Suppressor macrophage treated with lipopolysaccharide for 1 hour (primary cell): ENCODE measurements at regions not wholly inside any gene's neighbourhood (a gene's known extent, or its start where the extent isn't known, plus 50 kb on each side); places are given as distances from the start of the nearest gene placed in this dataset.

Source experiments
- DNase-seq, 3 donors: peaks; one replicate each; pipeline ENCODE4 v3.0.0-alpha.2; 2020 to 2022

DNA sequence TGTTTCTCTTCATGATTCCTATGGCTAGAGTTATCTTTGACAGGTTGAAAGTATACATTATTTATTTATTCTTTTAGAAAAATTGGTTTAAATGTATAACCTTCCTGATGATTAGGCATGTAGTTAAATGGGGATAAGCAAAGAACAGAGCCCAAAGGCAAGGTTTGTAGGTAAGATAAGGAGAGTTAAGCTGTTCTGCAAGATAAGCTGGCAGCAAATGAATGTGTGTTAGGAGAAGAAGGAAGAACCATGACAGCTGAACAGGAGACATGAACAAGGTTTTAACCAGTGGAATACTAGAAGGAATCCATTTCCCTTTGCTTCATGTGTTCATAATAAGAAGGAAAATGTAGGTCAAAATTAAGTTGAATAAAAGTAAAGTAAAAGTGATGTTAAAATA, 1330.1 kb upstream of the USP15 start:
- DNase-seq = no peak

DNA sequence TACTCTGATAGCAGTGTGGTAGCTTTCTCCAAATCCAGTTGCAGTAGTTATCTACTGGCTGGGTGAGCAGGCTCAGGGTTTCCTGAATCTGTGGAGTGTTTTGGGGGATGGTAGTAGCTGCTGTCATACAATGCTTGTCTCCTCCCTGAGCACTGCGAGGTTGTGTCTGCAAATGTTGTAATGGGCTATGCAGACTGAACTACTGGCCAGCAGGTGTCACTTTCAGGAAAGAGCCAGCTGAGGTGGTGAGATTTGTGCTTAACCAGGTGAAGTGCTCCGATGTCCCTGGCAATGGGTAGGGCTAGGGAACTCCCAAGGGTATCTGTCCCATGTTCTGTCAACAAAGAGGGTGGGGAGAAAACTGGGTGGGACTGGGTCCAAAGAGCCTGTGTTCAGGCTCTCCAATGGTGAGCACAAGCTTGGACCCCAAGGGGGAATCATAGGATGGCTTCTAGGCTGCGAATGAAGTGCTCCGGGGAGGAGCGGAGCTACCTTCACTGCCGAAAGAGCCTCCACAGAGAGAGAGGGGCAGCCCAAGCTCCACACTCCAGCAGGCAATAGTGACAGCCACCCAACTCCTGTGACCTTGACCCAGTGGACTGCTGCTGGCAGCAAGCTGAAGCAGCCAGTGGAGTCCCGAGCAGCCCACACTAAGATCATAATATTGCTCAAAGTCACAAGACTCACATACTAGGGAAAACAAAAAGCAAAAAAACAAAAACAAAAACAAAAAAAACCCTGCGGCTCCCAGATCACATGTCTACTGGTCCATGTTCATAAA, 1324.0 kb upstream of the USP15 start:
- DNase-seq = no peak

DNA sequence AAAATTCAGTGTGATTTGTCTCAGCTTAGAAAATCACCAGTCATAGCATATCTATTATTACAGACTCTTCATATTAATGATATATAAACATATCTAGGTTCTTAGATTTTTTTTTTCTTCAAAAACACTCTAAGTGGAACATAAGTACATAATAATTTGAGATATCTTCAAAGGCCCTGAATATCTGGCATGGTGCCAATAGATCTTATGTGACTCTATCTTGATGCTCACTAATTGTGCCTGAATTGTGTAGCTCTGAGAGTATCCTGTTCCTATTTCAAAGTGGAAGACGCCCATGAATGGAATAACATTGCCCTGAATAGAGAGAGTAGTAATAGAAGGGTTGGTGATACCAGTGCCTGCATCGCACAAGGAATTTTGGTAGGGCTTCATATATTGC, 1312.7 kb upstream of the USP15 start:
- peak in 1 of 3 donors; percentile 0 for DNase-seq

DNA sequence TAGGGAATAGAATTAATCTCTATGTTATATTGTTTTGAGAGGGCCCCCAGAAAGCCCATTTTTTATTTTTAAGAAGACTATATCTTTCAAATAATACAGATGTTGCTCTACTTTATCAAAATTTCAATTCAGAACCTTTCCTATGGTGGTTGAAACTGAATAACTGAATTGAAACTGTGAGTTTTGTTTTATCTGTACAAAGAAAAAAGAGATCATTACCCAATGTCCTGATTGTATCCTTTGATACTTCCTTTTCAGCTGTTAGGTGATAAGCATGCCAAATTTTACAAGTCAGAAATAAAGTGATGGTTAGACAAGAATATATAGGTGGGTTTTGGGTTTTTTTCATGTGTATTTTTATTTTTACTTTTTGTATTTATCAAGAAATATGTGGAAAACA, 1293.1 kb upstream of the USP15 start:
- DNase-seq = no peak

DNA sequence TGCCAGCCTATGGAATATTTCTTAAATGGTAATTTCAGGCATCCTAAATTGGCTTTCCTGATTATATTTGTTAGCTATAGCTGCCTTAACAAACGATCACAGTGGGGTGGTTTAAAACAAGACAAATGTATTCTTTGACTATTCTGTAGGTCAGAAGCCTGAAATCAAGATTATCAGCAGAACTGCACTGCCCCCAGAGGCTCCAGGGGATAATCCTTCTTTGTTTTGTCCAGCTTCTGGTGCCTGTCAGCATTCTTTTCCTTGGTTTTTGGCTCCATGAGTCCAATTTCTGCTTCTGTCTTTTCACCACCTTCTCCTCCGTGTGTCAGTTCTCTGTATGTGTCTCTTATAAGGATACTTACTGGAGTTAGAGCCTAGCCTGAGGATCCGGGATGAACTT, 1282.2 kb upstream of the USP15 start:
- DNase-seq = no peak

DNA sequence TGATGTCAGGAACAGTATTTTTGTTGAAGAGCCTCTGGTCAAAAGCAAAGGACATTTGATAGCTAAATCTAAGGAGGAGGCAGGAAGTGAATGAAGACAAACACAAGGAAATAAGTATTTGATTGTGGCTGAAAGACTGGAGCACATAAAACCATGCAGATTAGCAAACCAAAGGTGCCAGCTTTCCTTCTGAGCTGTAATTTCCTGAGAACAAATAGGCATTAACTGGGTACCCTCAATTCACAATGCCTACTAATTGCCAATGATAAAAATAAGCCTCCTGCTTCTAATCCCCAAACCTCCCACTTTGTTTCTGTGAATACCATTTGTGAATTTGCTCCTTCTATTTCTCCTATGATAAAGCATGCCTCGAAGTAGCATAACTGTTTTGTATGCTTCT, 1279.6 kb upstream of the USP15 start:
- no peak for DNase-seq

DNA sequence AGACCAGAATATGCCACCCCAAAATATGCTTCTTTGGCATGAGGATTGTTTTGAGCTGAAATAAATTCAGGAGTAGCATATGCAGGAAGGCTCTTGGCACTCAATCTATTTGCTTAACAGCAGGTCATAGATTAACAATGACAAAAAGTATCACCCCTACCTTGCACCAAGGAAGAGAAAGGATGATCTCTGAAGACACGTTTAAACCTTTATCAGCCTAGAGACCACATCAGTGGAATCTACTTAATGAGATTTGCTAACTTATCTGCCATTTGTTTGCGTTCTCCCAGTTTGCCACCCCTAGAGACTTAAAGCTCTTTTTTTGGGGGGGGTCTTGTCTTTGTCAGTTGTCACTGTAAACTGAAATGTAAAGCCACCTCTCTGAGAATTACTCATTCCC, 1278.7 kb upstream of the USP15 start:
- no peak for DNase-seq

DNA sequence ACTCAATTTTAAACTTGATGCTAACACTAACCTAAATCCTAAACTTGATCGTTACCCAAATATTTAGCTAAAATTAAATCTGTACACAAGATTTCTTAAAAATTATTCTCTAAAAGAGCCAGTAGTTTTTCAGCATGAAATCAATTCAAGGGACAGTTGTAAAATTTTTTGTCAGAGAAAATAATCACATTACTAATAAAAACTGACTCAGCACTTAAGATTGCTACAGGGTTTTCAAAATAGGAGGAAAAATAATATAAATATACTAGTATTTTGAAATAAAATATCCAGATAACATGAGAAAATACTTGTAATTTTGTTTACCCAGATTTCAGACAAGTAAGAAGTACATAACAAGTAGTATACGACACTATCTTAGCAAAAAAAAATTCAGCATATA, 1268.1 kb upstream of the USP15 start:
- DNase-seq = no peak

DNA sequence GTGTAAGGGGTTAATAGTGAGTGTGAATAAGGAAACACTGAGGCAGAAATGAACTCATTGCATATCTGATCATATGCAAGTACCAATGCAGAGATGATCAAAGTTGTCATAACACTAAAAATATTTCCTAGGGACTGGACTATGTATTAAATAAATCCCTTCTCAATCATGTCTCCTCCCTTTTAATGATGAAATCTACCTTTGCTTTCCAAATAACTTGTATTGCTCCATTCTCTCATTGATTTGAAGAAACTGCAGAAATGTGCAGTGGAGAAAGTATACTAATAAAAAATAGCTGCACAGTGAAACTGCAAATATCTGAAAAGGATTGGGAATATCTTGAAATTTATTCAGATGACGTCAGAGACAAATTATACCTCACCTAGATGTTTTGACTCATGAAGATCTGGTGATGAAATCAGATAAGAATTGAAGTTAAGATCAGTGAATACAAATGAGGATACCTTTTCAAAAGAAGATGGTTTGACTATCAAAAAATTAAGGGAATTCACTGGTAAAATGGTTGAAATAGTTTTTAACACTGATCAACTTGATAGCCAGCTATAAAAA, 1264.9 kb upstream of the USP15 start:
- DNase-seq = no peak

DNA sequence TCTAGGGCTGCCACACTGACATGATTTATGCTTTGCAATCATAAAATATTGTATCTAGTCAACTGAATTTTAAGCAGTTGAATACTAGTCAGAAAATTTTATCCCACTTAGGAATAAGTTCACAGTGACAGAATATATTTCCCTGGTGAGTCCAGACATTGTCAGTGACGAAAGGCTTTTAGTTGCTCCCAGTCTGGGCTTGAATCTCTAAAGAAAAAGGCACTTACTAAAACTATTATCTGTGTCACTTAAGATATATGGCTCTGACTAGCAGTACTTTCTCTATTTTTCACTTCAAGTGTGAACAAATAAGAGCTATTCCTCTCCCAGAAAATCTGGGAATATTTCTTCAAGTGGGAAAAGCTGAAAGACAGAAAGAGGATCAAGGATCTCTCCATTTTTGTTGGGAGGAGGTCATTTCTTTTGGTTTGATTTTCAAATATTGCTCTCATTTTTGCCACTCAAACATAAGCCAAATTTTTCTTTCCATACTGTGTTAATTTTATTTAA, 1262.3 kb upstream of the USP15 start:
- no peak for DNase-seq

DNA sequence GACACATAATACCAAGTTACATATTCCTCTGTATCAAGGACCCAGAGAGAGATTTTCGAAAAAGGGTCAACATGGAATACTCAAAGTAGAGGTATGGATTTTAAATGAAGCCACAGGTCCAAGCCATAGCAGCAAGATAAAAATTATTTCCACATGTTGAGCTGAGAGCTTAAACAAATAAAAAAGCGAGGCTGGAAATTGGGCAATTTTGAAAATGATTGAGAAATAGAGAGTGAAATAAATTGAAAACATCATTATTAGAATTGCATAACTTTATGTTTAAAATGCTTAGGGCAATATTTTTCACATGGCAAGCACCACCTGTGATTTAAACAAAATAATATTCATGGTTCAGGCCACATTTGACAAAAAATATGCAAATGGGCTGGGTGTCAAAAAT, 1251.0 kb upstream of the USP15 start:
- DNase-seq = no peak

DNA sequence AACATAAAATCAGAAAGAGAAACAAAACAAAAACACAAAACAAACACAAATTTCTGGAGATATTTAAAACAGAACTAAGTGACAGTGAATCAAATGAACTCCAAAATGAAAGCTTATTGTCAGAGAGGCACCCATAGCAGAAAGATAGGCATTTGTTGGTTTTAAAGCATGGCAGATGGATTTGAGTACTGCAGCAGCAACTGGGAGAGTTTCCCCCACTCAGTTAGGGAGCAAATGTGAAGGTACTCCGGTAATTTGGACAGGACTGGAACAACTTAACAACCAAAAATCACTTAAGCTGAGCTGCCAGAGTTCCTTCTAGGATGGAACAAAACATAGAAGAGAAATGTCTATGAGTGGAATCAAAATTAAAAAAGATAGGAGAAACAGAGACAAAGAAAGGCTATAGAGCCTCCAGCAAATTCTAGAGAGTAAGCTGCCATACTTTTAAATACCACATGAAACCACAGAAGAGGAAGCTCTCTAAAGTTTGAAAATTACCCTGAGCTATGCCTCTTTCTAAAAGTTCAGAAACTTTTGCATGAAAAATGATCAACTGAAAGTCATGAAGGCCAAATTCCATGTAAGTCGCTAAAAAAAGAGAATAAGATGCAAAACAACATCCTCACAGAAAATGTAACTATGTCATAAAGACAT, 1248.3 kb upstream of the USP15 start:
- no peak for DNase-seq

DNA sequence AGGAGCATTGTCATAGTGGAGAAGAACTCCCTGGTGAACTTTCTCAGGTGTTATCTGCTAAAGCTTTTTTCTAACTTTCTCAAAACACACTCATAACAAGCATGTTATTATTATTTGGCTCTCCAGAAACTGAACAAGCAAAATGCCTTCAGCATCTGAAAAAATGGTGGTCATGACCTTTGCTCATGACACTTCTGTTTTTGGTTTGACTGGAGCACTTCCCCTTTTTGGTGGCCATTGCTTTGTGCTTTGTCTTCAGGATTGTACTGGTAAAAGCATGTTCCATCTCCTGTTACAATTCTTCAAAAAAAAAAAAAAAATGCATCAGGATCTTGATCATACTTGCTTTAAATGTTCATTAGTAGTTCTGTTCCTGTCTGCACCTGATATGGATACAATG, 1241.6 kb upstream of the USP15 start:
- peak in 1 of 3 donors; percentile 0 for DNase-seq

DNA sequence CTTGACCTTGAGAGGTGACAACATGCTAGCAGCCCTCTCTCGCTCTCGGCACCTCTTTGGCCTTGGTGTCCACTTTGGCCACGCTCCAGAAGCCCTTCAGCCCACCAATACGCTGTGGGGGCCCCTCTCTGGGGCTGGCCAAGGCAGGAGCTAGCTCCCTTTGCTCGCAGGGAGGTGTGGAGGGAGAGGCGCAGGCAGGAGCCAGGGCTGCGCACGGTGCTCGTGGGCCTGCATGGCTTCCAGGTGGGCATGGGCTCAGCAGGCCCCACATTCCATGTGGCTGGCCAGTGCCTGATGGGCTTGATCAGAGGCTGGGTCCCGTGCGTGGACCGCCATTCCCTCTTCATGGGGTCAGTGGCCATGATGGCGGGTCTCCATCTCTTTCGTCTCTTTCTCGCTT, 1237.0 kb upstream of the USP15 start:
- DNase-seq = no peak

DNA sequence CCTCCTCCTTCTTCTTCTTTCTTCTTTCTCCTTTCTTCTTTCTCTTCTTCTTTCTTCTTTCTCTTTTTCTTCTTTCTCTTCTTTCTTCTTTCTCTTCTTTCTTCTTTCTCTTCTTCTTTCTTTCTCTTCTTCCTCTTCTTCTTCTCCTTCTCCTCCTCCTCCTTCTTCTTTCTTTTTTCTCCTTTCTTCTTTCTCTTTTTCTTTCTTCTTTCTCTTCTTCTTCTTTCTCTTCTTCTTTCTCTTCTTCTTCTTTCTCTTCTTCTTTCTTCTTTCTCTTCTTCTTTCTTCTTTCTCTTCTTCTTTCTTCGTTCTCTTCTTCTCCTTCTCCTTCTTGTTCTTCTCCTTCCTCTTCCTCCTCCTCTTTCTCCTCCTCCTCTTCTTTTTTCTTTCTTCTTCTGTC, 1230.7 kb upstream of the USP15 start:
- no peak for DNase-seq

DNA sequence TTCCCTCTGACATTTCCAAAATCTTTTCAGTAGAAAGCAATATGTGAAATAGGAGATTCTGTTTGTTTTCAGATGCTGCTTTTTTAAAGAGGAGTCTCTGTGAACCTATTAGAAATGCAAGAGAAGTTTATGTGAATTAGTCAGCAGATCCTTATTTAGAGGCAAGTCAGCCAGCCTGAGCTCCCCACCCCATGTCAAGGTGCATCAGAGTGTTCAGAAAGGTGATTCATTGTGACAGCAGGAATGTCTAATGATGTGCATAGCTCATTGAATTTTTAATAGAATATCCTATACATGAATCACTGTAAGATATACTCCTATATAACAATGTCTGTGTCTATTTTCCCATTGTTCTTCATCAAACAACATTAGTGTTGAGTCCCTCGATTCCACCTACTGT, 1222.4 kb upstream of the USP15 start:
- DNase-seq = no peak

DNA sequence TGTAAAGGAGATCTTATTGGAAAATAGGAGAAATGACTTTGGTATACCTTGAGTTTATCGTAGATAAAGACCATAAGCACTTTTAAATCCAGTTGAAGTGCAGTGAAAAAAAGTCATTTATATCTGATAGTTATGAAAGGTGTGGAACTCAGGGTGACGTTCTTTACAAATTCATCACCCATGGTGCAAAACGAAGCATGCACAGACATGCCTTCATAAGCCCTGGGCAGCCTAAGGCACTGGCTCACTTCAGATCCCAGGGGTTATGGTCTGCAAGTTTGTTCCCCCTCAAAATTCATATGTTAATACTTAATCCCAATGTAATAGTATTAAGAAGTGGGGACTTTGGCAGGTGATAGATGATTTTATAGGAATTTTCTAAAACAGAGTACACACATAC, 1216.4 kb upstream of the USP15 start:
- no peak for DNase-seq

DNA sequence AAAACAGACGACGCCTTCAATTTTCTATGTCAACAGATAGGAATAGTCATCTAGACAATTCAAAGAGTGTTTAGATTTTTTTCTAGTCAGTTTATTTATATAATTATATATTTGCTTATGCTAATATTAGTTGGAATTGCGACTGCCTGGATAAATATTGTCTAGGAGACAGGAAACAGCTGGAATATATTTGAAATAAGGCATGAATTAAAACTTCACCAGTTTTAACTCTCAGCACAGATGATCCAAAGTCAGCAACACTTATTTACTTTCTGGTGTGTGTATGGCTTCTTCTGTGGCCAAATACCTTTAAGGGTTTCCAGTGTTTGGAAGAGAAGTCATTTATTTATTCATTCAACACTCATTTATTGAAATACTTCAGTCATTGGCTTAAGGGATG, 1215.4 kb upstream of the USP15 start:
- no peak for DNase-seq

DNA sequence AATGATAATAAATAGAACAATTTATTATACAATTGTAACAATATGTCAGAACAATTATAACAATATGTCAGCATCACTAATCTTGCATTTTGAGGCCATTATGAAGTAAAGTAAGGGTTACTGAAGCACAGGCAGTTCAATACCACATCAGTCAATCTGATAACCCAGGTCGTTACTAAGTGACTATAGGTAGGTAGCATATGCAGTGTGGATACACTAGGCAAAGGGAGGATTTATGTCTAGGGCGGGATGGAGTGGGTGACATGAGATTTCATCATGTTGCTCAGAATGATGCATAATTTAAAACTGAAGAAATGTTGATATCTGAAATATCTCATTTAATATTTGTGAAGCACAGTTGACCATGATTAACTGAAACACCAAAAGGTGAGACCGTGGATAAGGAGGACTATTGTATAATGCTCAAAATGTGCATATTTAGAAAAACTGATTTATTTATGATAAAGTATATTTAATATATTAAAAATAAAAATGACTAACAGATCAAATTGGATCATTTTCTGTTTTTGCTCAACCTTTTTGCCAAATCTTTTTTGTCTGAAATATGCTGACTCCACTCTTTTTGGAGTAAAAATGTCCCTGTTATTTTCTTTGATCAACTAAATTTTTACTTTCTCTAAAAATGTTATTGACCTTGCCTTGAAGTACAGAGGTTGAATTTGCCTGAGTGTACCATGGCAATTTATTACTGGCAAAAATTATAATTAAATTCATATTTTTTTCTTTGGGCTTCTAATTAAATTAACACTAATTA, 1189.4 kb upstream of the USP15 start:
- DNase-seq = no peak

DNA sequence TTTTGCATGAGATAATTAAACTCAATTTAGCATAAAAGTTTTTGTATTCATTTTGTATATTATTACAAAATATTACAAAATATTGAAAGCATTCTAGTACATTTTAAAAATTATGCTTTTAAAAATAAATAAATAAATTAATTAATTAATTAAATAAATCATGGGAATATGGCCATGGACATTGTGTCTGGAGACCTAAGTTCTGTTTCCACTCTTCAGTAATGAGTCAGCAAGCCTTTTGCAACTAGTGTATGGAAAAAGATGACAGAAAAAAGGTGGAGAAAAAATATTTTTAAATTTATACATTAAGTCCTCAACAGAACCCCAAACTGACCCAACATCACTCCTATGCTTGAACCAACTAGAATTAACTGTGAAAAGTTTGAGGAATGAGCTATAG, 1187.5 kb upstream of the USP15 start:
- no peak for DNase-seq

DNA sequence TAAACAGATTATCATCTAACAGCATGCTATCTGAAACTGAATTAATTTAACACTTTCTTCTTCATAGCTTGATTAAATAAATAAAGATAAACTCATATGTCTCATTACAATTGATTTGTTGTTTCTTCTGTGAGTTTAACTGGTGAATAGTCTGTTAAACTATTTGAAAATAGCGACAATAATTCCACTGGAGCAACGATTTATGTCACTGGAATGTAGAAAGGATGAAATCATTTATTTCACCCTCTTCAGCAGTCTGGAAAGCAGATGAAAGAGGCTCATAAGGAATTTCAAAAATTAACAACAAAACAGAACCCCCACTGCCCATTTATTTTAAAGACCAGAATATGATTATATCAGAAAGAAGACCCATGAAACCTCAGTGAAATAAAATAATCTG, 1165.1 kb upstream of the USP15 start:
- DNase-seq = no peak

DNA sequence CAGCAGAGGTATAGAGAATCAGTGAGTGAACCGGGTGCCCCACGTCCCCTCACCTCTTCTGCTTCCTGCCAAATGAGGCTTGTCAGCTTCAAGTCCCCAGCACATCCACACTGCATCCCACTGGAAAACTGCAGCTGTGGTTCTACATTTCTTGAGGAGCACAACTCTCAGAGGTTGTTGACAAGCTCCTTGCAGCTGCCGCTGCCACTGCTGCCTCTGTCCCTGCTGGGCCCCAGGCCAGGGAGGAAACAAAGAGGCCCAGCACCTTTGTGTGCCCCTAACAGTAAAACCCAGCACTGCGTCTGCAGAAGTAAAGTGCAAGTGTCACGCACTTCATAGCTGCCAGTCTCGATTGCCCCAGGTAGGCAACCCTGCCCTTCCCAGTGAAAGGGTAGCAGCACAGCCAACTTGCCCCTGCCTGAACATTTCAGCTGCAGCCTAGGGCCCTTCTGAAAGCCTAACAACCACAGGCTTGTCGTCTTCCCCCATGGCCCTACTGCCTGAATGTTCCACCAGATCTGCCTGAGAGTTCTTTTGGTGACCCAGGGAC, 1162.1 kb upstream of the USP15 start:
- no peak for DNase-seq

DNA sequence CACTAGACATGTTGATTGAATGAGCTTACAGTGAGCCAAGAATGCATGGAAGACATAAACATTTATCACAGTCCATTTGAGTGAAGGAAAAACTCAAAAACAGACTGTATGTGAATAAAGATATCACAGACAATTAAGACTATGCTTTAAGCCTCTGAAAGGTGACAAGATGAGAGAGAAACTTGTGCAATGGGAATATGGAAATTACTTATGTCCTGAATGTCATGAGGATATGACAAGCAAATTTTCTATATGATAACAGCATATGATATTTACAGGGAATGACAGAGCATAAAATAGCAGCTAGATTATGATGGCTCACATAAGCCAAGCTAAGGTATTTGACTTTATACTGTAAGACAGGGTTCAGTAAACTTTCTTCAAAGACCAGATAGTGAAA, 1153.1 kb upstream of the USP15 start:
- DNase-seq = no peak
